Activated CD8-positive, alpha-beta memory T cell treated with anti-CD3 and anti-CD28 coated beads for 24 hours (primary cell): ENCODE measurements at regions not wholly inside any gene's neighbourhood (a gene's known extent, or its start where the extent isn't known, plus 50 kb on each side); places are given as distances from the start of the nearest gene placed in this dataset.

Source experiments
- DNase-seq: peaks from one replicate; pipeline ENCODE4 v3.0.0-alpha.2; 2020

DNA sequence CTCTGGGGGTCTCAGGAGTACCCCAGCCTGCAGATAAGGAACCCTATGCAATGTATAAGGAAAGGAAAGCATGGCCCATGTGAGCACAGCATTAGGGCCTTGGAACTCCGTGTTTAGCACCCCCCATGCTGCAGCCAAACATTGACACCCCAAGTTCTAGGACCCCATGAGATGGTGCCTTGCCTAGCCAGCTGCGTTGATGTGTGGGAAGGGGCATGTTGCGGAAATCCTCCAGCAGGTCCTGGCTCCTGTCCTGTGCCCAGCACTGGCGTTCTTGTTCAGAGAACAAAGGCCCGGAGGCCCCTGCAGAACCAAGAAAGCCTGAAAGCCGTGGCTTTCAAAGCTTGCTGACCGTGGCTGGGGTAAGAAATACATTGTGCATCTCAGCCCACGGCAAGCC, 99.4 kb upstream of the DIO3 start:
- DNase-seq = no peak

GRCh38 chr14:101462726-101463565, 98.3 kb upstream of the DIO3 start:
- peak; percentile 32 for DNase-seq

- peak; percentile 28 for DNase-seq
Measured at GRCh38 chr14:101463566-101464171, 97.6 kb upstream of the DIO3 start.

GRCh38 chr14:101464310-101464983, 96.8 kb upstream of the DIO3 start:
- peak; percentile 44 for DNase-seq

- DNase-seq = no peak
Measured at GRCh38 chr14:101464984-101465794, 96.1 kb upstream of the DIO3 start.

GRCh38 chr14:101465795-101466448, 95.4 kb upstream of the DIO3 start:
- peak; percentile 38 for DNase-seq

DNA sequence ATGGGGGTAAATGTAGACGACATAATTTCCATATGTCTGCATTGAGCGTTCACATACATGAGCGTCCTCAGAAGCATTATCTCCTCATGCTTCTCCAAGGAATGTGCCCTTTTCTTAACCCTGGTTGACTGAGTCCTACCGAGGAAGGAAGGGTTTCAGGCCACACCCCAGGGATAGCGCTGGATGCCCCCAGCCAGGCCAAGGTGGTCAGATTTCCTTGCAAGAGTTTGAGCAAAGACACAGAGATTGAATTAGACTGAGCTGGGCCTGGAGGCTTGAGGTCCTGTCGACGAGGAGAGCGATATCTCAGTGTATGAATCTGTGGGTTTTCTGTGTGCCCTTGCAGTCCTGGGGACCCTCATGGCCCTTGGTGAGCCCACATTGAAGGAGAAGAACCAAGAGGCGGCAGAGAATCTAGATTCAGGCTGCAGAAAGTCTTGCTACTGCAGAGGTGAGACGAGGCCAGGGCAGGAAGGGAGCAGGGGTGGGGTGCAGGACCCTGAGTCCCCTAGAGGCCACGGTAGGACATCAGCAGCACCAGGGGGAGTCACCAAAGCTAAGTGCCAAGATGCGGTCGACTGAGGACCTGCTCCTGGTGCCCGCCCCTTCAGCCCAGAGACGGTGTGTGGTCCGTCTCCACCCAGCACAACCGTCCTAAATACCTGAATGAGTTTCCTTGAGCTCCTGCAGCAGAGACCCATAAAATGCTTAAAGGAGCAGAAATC, 94.7 kb upstream of the DIO3 start:
- DNase-seq = peak; percentile 38

DNA sequence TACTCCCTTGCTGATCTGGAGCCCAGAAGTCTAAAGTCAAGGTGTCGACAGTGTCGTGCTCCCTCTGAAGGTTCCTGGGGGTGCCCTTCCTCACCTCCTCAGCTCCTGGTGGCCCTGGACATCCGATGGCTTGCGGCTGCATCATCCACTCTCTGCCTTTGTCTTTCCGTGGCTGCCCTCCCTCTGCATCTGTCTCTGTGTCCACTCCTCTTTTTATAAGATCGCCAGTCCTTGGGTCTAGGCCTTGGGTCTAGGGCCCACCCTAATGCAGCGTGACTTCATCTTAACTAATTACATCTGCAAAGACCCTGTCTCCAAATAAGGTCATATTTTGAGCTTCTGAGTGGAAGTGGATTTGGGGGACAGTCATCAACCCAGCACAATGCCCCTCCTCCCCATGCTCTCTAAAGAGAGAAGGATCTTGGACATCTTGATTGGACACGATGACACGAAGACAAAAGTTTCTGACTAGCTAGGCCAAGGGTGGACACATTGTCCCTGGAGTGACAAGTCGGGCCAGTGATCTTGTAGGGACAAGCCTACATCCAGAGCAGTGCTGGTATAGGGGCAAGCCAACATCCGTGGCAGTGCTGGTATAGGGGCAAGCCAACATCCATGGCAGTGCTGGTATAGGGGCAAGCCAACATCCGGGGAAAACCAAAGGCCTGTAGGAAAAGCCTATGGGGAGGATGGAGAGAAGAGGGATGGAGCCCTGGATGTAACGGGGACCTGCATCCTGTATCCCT, 93.9 kb upstream of the DIO3 start:
- DNase-seq = peak; percentile 30

DNA sequence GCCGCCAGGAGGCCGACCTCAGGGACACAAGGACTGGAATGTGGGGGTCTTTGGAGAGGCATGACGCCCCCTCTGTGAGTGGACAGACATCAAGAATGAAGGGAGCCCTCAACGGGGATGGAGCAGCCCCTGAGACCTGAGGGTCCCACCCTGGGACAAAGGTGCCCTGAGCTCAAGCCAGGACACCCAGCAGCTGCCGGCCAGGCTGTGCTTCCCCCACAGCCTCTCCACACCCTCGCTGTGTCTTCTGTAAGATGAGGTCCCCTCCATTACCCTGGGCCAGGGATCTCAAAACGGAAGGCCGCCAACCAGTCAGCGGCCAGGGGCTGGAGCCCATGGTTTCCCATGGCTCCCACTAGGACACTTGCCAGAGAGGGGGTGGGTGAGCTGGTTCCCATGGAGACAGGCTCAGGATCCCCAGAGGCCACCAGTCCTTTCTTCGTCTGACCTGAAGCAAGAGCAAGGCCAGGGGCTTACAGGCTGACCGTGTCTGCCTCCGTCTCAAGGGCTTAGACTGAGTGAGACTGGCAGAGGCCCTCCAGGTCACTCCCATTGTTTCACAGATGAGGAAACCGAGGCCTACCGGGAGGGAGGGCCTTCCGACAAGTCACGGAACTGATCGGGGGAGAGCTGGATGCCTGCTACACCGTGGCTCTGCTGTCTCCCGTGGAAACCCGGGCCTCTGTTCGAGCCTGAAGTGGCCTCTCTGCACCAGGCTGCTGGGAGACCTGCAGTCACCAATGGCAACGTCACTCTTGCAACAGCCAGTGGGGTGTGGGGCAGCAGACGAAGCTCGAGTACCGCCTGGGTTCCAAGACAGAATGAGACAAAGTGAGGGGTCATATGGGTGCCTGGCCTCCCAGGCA, 91.7 kb upstream of the DIO3 start:
- DNase-seq = peak; percentile 50

GRCh38 chr14:101470266-101470665, 91.0 kb upstream of the DIO3 start:
- no peak for DNase-seq

DNA sequence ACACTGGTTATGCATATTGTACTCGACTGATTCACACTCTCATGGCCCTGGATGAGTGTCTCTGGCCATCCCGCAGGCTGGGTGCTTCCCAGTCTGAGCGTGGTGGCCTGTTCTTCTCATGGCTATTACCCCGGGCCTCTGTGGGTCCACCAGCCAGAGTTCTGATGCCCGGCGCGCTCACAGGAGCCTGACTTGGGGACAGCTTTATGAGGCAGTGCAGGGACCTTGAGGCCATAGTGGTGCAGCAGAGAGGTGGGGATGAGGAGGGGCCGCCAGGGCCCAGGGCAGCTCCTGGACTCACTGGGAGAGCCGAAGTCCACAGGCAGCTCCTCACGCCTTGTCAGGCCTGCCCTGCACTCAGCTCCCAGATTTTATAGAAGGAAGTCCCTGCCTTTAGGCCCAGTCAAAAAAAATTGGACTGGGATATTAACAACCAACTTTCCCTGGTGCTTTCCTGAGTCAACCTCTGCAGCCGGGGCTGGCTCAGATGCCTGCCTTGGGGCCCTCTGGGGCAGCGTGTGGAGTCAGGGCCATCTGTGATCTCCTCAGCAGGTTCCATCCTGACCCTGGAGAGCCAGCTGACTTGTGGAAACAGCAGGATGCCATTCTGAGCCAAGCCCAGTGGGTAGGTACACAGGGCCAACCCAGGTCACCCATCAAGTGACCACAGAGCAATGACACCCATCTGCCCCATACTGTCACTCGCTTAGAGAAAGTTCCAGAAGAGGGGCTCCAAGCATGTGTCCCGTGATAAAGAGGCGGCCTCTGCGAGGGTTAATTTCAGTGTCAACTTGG, 89.4 kb upstream of the DIO3 start:
- peak; percentile 38 for DNase-seq

GRCh38 chr14:101472518-101472849, 88.8 kb upstream of the DIO3 start:
- no peak for DNase-seq

GRCh38 chr14:101473045-101473729, 88.1 kb upstream of the DIO3 start:
- DNase-seq = peak; percentile 41

DNA sequence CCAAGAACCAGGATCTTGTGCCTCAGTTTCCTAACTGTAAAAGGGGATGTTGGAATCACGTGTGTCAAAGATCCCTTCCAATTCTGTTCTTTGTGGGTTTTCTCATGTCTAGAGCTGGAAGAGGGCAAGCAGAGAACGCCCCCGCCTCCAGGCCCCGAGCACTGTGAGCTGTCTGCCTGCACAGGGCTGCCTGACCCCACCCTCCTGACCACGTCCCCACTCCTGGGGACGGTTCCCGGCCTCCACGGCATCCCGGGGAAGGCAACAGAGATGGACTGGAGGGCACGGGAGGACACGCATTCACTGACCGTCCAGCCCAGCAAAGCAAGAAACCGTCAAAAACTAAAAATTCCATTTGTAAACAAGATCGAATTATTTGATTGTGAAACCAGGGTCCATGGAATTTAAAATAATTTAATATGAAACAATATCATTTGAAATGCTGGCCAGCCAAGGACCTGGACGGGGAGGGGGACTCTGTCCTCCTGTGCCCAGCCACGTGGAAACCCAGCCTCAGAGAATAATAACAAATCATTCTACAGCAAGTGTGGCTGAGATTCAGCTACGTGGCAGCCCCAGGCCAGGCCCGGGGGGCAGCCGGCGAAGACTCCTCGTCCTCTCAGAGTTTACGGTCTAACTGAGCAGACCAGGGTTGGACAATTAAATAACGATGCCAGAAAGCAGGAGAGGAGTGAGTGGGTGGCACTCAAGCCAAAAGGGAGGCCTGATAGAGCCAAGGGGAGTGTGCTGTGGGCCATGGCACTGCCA, 87.3 kb upstream of the DIO3 start:
- no peak for DNase-seq

GRCh38 chr14:101474563-101475455, 86.5 kb upstream of the DIO3 start:
- no peak for DNase-seq

- no peak for DNase-seq
Measured at GRCh38 chr14:101475456-101476257, 85.6 kb upstream of the DIO3 start.
